ENCODE measurements at regions not wholly inside any gene's neighbourhood (a gene's known extent, or its start where the extent isn't known, plus 50 kb on each side); places are given as distances from the start of the nearest gene placed in this dataset.
A peak's percentile ranks its signal among the peaks of the same experiment; 100 is the strongest.

- H3K4me3 Mint-ChIP-seq, result no peak overlapping the region
- no peak for TF ChIP-seq CTCF (conservative IDR thresholded peaks at IDR 0.05)
- no peaks in the 10 kb centered on the region for H3K4me1 Mint-ChIP-seq
- no peak overlapping the region for H3K27ac Mint-ChIP-seq (ENCODE audit: unreplicated experiment)
- DNase-seq (ENCODE audit: low read depth, low spot score), result no peak
- no peaks in the 10 kb centered on the region for H3K27me3 Mint-ChIP-seq (ENCODE audit: low read depth)
- no peaks in the 10 kb centered on the region for H3K36me3 Mint-ChIP-seq (ENCODE audit: low read depth)
- peaks cover 6% of the 10 kb centered on the region for H3K9me3 Mint-ChIP-seq
Measured at GRCh38 chr14:42921901-42922300, 1315.2 kb downstream of the LRFN5 start.

GRCh38 chr14:42918615-42919014 lies 1311.9 kb downstream of the LRFN5 start:
- H3K4me1 Mint-ChIP-seq, result no peaks in the 10 kb centered on the region
- H3K9me3 Mint-ChIP-seq, result peaks cover 3% of the 10 kb centered on the region
- no peak overlapping the region for H3K4me3 Mint-ChIP-seq
- H3K27ac Mint-ChIP-seq (ENCODE audit: unreplicated experiment), result no peak overlapping the region
- no peak for TF ChIP-seq CTCF (conservative IDR thresholded peaks at IDR 0.05)
- H3K36me3 Mint-ChIP-seq (ENCODE audit: low read depth), result no peaks in the 10 kb centered on the region
- H3K27me3 Mint-ChIP-seq (ENCODE audit: low read depth), result no peaks in the 10 kb centered on the region
- no peak for DNase-seq (ENCODE audit: low read depth, low spot score)

- Mint-ChIP-seq H3K4me3 (no peak overlapping the region), H3K9me3 (peaks cover 11% of the 10 kb centered on the region), H3K27ac (ENCODE audit: unreplicated experiment) (no peak overlapping the region), H3K36me3 (ENCODE audit: low read depth) (no peaks in the 10 kb centered on the region), H3K4me1 (no peaks in the 10 kb centered on the region), H3K27me3 (ENCODE audit: low read depth) (no peaks in the 10 kb centered on the region)
- no peak for DNase-seq (ENCODE audit: low read depth, low spot score)
- peak; percentile 24 for TF ChIP-seq CTCF (conservative IDR thresholded peaks at IDR 0.05)
Measured at GRCh38 chr14:42911642-42912041, 1305.0 kb downstream of the LRFN5 start.

GRCh38 chr14:42909659-42910058 lies 1303.0 kb downstream of the LRFN5 start:
- H3K36me3 Mint-ChIP-seq (ENCODE audit: low read depth), result no peaks in the 10 kb centered on the region
- H3K9me3 Mint-ChIP-seq, result peaks cover 11% of the 10 kb centered on the region
- DNase-seq (ENCODE audit: low read depth, low spot score), result no peak
- no peak overlapping the region for H3K4me3 Mint-ChIP-seq
- no peak overlapping the region for H3K27ac Mint-ChIP-seq (ENCODE audit: unreplicated experiment)
- H3K4me1 Mint-ChIP-seq, result no peaks in the 10 kb centered on the region
- TF ChIP-seq CTCF (conservative IDR thresholded peaks at IDR 0.05), result no peak
- no peaks in the 10 kb centered on the region for H3K27me3 Mint-ChIP-seq (ENCODE audit: low read depth)

GRCh38 chr14:42893183-42893582 lies 1286.5 kb downstream of the LRFN5 start:
- no peak for DNase-seq (ENCODE audit: low read depth, low spot score)
- H3K27me3 Mint-ChIP-seq (ENCODE audit: low read depth), result no peaks in the 10 kb centered on the region
- H3K9me3 Mint-ChIP-seq, result peaks cover 10% of the 10 kb centered on the region
- no peak overlapping the region for H3K4me3 Mint-ChIP-seq
- peaks cover 2% of the 10 kb centered on the region for H3K36me3 Mint-ChIP-seq (ENCODE audit: low read depth)
- H3K27ac Mint-ChIP-seq (ENCODE audit: unreplicated experiment), result no peak overlapping the region
- TF ChIP-seq CTCF (conservative IDR thresholded peaks at IDR 0.05), result no peak
- no peaks in the 10 kb centered on the region for H3K4me1 Mint-ChIP-seq

GRCh38 chr14:42884100-42884499 lies 1277.4 kb downstream of the LRFN5 start:
- H3K9me3 Mint-ChIP-seq, result peaks cover 12% of the 10 kb centered on the region
- no peak overlapping the region for H3K27ac Mint-ChIP-seq (ENCODE audit: unreplicated experiment)
- H3K4me3 Mint-ChIP-seq, result no peak overlapping the region
- no peak for TF ChIP-seq CTCF (conservative IDR thresholded peaks at IDR 0.05)
- peaks cover 3% of the 10 kb centered on the region for H3K4me1 Mint-ChIP-seq
- H3K27me3 Mint-ChIP-seq (ENCODE audit: low read depth), result no peaks in the 10 kb centered on the region
- DNase-seq (ENCODE audit: low read depth, low spot score), result no peak
- H3K36me3 Mint-ChIP-seq (ENCODE audit: low read depth), result peaks cover 5% of the 10 kb centered on the region

Measured in neural crest cell (in vitro differentiated cells).